Pons (tissue), 1 donor: ENCODE measurements at regions not wholly inside any gene's neighbourhood (a gene's known extent, or its start where the extent isn't known, plus 50 kb on each side); places are given as distances from the start of the nearest gene placed in this dataset.
"Not testable (repeated sequence)": the region's sequence is repeated elsewhere in the genome, so short reads cannot be mapped to it uniquely, and the experiment has no call there.

ENCODE experiments used
- DNase-seq: peaks from one replicate; pipeline ENCODE4 v3.0.0-alpha.2; 2016; ENCODE audit warnings: low spot score

DNA sequence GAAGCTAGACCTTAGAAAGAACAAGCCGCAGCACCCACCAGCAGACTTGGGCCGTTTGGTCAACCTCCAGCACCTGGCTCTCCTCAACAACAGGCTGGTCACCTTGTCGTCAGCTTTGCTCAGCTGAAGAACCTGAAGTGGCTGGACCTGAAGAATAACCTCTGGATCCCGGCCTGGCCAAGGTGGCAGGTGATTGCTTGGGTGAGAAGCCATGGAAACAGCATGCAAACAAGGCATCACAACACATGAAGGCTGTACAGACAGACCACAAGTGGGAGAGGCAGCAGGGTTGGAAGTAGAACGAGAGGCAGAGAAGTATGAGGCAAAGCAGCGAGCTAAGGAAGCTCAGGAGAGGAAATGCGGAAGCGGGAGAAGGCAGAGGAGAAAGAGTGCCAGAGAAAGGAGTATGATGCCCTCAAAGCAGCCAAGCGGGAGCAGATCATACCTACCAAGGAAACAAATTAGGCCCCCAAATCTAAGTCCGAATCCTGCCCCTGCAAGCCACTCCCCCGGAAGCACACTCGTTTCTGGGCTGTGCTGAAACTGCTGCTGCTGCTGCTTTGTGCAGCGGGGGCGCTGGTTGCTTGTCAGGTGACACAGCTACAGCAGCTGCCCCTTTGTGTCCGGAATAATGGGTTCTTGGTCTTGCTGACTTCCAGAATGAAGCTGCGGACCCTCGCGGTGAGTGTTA is 121.6 kb upstream of the LGSN start:
- no peak for DNase-seq

GRCh38 chr6:63442870-63443269 is 123.1 kb upstream of the LGSN start:
- DNase-seq: no peak

GRCh38 chr6:63444768-63445167 is 125.0 kb upstream of the LGSN start:
- no peak for DNase-seq

DNA sequence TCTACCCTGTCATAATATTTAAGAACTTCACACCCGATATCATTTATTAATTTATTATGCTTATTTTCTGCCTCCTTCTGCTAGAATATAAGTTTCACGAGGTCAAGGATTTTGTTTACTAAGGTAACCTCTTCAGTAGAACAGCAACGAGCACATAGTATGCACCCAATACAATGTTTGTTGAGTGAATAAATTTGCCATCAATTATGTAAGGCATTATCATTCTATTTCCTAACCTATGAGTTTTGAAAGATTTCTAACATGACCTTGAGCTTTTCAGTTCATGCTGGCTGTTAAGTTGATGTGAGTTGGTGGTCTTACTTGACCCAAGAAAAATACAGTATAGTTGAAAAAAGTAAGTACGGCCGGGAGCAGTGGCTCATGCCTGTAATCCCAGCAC is 125.9 kb upstream of the LOC128125822 start:
- DNase-seq: no peak

GRCh38 chr6:63447134-63447533 is 125.1 kb upstream of the LOC128125822 start:
- DNase-seq: no peak

DNA sequence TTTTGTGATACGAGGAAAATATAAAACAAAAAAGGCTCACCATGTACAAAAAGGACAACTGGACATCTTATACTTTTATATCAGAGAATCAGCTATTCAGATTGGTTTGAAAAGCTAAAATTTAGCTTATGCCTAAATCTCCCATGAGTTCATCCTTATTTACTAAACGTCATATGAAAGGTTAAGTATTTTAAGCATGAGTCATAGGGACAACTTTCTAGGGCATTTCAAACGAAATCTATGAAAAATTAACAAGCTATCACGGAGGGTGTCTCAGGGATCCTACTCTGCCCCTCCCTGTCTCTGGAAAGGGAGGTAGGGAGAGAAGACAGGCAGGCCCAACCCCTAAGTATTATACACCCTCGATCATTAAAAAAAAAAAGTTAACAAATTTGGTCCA is 124.1 kb upstream of the LOC128125822 start:
- DNase-seq: no peak

GRCh38 chr6:63449714-63450113 is 122.6 kb upstream of the LOC128125822 start:
- no peak for DNase-seq

GRCh38 chr6:63451238-63451637 is 121.0 kb upstream of the LOC128125822 start:
- DNase-seq: no peak

GRCh38 chr6:63452125-63452524 is 120.2 kb upstream of the LOC128125822 start:
- DNase-seq: no peak

DNA sequence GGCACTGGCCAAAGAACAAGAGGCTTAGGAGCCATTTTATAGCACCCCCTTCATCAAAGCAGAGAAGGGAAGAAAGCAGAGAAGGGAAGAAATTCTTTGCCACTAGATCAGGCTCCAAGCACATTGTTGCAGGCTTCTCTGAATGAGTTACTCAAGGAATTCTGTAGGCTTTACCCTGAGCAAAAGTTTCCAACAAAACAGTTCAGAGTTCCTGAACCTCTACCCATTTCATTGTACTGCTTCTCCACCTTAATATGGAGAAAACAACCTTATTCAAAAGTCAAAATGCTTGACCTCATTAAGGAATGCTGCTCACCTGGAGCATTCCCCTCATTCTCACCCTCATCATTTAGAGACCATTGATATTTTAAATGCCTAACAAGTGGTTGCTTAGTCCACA is 115.5 kb upstream of the LOC128125822 start:
- DNase-seq: no peak

- no peak for DNase-seq
Observed at GRCh38 chr6:63458480-63459115, 113.7 kb upstream of the LOC128125822 start.

GRCh38 chr6:63459814-63460213 is 112.5 kb upstream of the LOC128125822 start:
- no peak for DNase-seq

DNA sequence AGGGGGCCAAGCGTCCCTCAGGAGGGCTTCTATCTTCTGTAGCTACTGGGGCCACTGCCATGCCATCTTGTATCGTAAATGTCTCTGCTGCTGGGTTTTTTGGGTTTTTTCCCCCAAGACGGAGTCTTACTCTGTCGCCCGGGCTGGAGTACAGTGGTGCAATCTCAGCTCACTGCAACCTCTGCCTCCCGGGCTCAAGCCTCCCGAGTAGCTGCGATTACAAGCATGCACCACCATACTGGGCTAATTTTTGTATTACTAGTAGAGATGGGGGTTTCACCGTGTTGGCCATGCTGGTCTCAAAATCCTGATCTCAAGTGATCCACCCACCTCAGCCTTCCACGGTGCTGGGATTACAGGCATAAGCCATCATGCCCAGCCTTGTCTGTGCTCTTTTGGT is 111.3 kb upstream of the LOC128125822 start:
- no peak for DNase-seq

DNA sequence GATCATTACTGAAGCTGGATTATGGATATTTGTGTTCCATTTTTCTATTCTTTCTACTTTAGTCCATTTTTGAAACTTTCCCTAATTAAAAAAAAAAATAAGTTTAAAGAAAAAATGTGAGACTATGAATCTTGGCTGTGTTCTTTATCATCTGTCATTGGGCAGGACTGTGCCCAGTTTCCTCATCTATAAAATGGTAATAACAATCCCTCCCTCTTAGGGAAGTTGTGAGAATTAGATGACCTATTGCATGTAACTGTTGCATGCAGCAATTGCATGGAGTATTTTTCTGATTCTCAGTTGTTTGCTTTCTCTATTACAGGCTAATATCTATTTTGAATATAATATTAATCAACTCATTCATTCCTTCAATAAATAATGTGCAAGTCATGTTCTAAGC is 108.2 kb upstream of the LOC128125822 start:
- no peak for DNase-seq

DNA sequence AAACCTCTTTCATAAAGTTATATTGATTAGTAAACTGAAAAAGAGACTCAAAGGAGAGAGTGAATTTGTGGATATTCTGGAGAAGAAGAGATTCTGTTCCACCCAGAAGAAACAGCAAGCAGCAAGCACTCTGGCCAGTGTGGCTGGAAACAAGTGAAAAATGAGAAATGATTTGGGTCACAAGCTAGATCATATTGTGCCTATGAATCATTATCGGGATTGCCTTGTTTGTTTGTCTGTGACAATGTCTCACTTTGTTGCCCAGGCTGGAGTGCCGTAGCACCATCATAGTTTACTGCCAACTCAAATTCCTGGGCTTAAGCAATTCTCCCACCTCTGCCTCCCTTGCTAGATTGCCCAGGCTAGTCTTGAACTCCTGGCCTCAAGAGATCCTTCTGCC is 106.5 kb upstream of the LOC128125822 start:
- no peak for DNase-seq

- DNase-seq: no peak
Observed at GRCh38 chr6:63466242-63466733, 106.0 kb upstream of the LOC128125822 start.

GRCh38 chr6:63467247-63467954 is 104.9 kb upstream of the LOC128125822 start:
- no peak for DNase-seq

GRCh38 chr6:63471145-63471544 is 101.1 kb upstream of the LOC128125822 start:
- DNase-seq: not testable (repeated sequence)

GRCh38 chr6:63471654-63472053 is 100.6 kb upstream of the LOC128125822 start:
- DNase-seq: no peak

GRCh38 chr6:63475707-63476106 is 96.6 kb upstream of the LOC128125822 start:
- no peak for DNase-seq

DNA sequence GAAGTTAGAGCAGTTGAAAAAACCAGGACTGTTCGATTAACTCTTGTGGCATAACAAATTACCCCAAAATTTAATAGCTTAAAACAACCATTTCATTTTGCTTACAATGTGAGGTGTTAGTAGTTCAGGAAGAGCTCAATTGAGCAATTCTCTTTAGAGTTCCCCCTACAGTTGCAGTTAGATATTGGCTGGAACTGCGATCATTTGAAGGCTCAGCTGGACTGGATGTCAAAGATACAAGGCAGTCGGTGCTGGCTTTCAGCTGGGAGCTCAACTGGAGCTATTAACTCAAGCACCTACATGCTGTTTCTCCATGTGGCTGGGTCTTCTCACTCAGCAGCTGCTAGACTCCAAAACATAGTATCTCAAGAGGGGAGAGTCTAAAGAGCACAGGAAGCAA is 96.0 kb upstream of the LOC128125822 start:
- no peak for DNase-seq

DNA sequence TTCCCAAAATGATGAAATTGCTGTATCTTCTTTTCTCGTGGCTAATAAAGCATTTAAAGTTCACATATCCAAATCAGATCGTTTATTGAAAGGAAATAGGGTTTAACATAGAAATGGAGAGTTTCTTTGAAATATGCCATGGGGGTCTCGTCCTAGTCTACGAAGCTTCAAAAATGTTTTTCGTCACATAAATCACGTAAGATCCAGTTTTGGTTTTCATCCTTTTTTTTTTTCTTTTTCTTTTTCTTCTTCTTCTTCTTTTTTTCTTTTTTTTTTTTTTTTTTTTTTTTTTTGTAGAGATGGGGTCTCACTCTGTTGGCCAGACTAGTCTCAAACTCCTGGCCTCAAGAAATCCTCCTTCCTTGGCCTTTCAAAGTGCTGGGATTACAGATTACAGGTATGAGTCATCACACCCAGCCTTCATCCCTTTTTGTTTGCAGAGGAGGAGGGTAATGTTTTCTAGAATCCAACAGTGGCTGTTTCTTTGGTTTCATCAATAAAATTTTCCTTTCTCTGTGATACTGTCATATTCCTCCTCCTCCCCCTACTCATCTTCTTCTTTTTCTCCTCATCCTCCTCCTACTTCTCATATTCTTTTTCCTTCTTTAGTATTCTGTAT is 94.7 kb upstream of the LOC128125822 start:
- DNase-seq: no peak

DNA sequence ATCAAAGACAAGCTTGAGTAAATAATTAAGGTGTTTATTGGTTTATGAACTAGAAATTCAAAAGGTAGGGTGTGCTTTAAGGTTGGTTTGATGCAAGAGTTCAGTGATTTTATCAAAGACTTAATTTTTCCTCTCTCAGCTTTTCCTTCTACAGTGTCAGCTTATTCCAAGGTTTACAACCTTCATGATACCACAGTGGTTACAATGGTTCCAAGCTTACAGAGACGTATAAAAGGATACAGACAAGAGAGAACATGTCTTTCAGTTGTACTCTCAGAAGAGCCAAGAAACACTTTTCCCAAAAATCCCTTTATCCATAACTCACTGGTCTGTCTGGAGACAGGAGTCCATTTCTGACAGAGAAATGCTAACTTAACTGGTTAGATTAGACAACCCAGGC is 93.5 kb upstream of the LOC128125822 start:
- no peak for DNase-seq
